ENCODE measurements at regions not wholly inside any gene's neighbourhood (a gene's known extent, or its start where the extent isn't known, plus 50 kb on each side); places are given as distances from the start of the nearest gene placed in this dataset.
"Not testable (repeated sequence)": the region's sequence is repeated elsewhere in the genome, so short reads cannot be mapped to it uniquely, and the experiment has no call there.

- ATAC-seq (replicated peaks; ENCODE audit: extremely low read depth, poor library complexity, severe bottlenecking) (no peak), DNase-seq (ENCODE audit: low spot score in 2 of 2) (no peak)
- Mint-ChIP-seq H3K4me1 (no peaks in the 10 kb centered on the region), H3K27me3 (no peaks in the 10 kb centered on the region), H3K9me3 (peaks cover 23% of the 10 kb centered on the region), H3K4me3 (no peak overlapping the region), H3K27ac (ENCODE audit: low read depth) (no peak overlapping the region), H3K36me3 (ENCODE audit: insufficient read depth) (peaks cover 2% of the 10 kb centered on the region)
Observed at GRCh38 chr2:13770279-13770678, 862.2 kb upstream of the LRATD1 start.

GRCh38 chr2:13779996-13780395, 852.5 kb upstream of the LRATD1 start:
- peaks cover 13% of the 10 kb centered on the region for H3K9me3 Mint-ChIP-seq
- no peaks in the 10 kb centered on the region for H3K27me3 Mint-ChIP-seq
- no peaks in the 10 kb centered on the region for H3K4me1 Mint-ChIP-seq

GRCh38 chr2:13791019-13791547, 841.4 kb upstream of the LRATD1 start:
- Mint-ChIP-seq H3K36me3 (ENCODE audit: insufficient read depth) (no peaks in the 10 kb centered on the region), H3K4me1 (no peaks in the 10 kb centered on the region), H3K27me3 (no peaks in the 10 kb centered on the region), H3K4me3 (no peak overlapping the region), H3K9me3 (peaks cover 17% of the 10 kb centered on the region), H3K27ac (ENCODE audit: low read depth) (no peak overlapping the region)
- no peak for ATAC-seq (replicated peaks; ENCODE audit: extremely low read depth, poor library complexity, severe bottlenecking)
- DNase-seq (ENCODE audit: low spot score in 2 of 2) = no peak

More at GRCh38 chr2:13779996-13780395, 852.5 kb upstream of the LRATD1 start:
- Mint-ChIP-seq H3K27ac (ENCODE audit: low read depth) (no peak overlapping the region), H3K4me3 (no peak overlapping the region), H3K36me3 (ENCODE audit: insufficient read depth) (no peaks in the 10 kb centered on the region)
- DNase-seq (ENCODE audit: low spot score in 2 of 2) (no peak), ATAC-seq (replicated peaks; ENCODE audit: extremely low read depth, poor library complexity, severe bottlenecking) (no peak)

GRCh38 chr2:13806539-13806938, 826.0 kb upstream of the LRATD1 start:
- H3K36me3 Mint-ChIP-seq (ENCODE audit: insufficient read depth) = no peaks in the 10 kb centered on the region
- no peaks in the 10 kb centered on the region for H3K4me1 Mint-ChIP-seq
- ATAC-seq (replicated peaks; ENCODE audit: extremely low read depth, poor library complexity, severe bottlenecking) = no peak
- peaks cover 11% of the 10 kb centered on the region for H3K9me3 Mint-ChIP-seq
- no peak for DNase-seq (ENCODE audit: low spot score in 2 of 2)
- H3K4me3 Mint-ChIP-seq = no peak overlapping the region
- H3K27me3 Mint-ChIP-seq = no peaks in the 10 kb centered on the region
- no peak overlapping the region for H3K27ac Mint-ChIP-seq (ENCODE audit: low read depth)

GRCh38 chr2:13813236-13813635, 819.3 kb upstream of the LRATD1 start:
- Mint-ChIP-seq H3K9me3 (peaks cover 6% of the 10 kb centered on the region), H3K36me3 (ENCODE audit: insufficient read depth) (no peaks in the 10 kb centered on the region), H3K4me3 (no peak overlapping the region), H3K27me3 (no peaks in the 10 kb centered on the region), H3K4me1 (no peaks in the 10 kb centered on the region), H3K27ac (ENCODE audit: low read depth) (no peak overlapping the region)
- DNase-seq (ENCODE audit: low spot score in 2 of 2) = no peak
- ATAC-seq (replicated peaks; ENCODE audit: extremely low read depth, poor library complexity, severe bottlenecking) = no peak

GRCh38 chr2:13818002-13818401, 814.5 kb upstream of the LRATD1 start:
- DNase-seq (ENCODE audit: low spot score in 2 of 2) (no peak), ATAC-seq (replicated peaks; ENCODE audit: extremely low read depth, poor library complexity, severe bottlenecking) (no peak)
- Mint-ChIP-seq H3K4me1 (no peaks in the 10 kb centered on the region), H3K4me3 (no peak overlapping the region), H3K27me3 (no peaks in the 10 kb centered on the region), H3K27ac (ENCODE audit: low read depth) (no peak overlapping the region), H3K36me3 (ENCODE audit: insufficient read depth) (no peaks in the 10 kb centered on the region), H3K9me3 (peaks cover 1% of the 10 kb centered on the region)

GRCh38 chr2:13819896-13820295, 812.6 kb upstream of the LRATD1 start:
- H3K9me3 Mint-ChIP-seq = no peaks in the 10 kb centered on the region
- H3K36me3 Mint-ChIP-seq (ENCODE audit: insufficient read depth) = no peaks in the 10 kb centered on the region
- no peak overlapping the region for H3K27ac Mint-ChIP-seq (ENCODE audit: low read depth)
- ATAC-seq (replicated peaks; ENCODE audit: extremely low read depth, poor library complexity, severe bottlenecking) = no peak
- H3K4me1 Mint-ChIP-seq = no peaks in the 10 kb centered on the region
- no peak for DNase-seq (ENCODE audit: low spot score in 2 of 2)
- no peaks in the 10 kb centered on the region for H3K27me3 Mint-ChIP-seq
- no peak overlapping the region for H3K4me3 Mint-ChIP-seq

- H3K9me3 Mint-ChIP-seq = no peaks in the 10 kb centered on the region
- no peaks in the 10 kb centered on the region for H3K4me1 Mint-ChIP-seq
- ATAC-seq (replicated peaks; ENCODE audit: extremely low read depth, poor library complexity, severe bottlenecking) = no peak
- no peaks in the 10 kb centered on the region for H3K27me3 Mint-ChIP-seq
- H3K36me3 Mint-ChIP-seq (ENCODE audit: insufficient read depth) = no peaks in the 10 kb centered on the region
- no peak overlapping the region for H3K4me3 Mint-ChIP-seq
- no peak for DNase-seq (ENCODE audit: low spot score in 2 of 2)
- H3K27ac Mint-ChIP-seq (ENCODE audit: low read depth) = no peak overlapping the region
Observed at GRCh38 chr2:13821255-13821880, 811.1 kb upstream of the LRATD1 start.

- Mint-ChIP-seq H3K36me3 (ENCODE audit: insufficient read depth) (no peaks in the 10 kb centered on the region), H3K4me3 (no peak overlapping the region), H3K27ac (ENCODE audit: low read depth) (no peak overlapping the region), H3K4me1 (no peaks in the 10 kb centered on the region), H3K27me3 (no peaks in the 10 kb centered on the region), H3K9me3 (no peaks in the 10 kb centered on the region)
- ATAC-seq (replicated peaks; ENCODE audit: extremely low read depth, poor library complexity, severe bottlenecking) (no peak), DNase-seq (ENCODE audit: low spot score in 2 of 2) (no peak)
Observed at GRCh38 chr2:13822365-13822764, 810.2 kb upstream of the LRATD1 start.

GRCh38 chr2:13826314-13826853, 806.1 kb upstream of the LRATD1 start:
- Mint-ChIP-seq H3K27ac (ENCODE audit: low read depth) (no peak overlapping the region), H3K4me1 (no peaks in the 10 kb centered on the region), H3K27me3 (no peaks in the 10 kb centered on the region), H3K36me3 (ENCODE audit: insufficient read depth) (no peaks in the 10 kb centered on the region), H3K9me3 (peaks cover 5% of the 10 kb centered on the region), H3K4me3 (no peak overlapping the region)
- ATAC-seq (replicated peaks; ENCODE audit: extremely low read depth, poor library complexity, severe bottlenecking) (no peak), DNase-seq (ENCODE audit: low spot score in 2 of 2) (no peak)

- Mint-ChIP-seq H3K27ac (ENCODE audit: low read depth) (no peak overlapping the region), H3K4me1 (no peaks in the 10 kb centered on the region), H3K36me3 (ENCODE audit: insufficient read depth) (no peaks in the 10 kb centered on the region), H3K4me3 (no peak overlapping the region), H3K27me3 (no peaks in the 10 kb centered on the region), H3K9me3 (no peaks in the 10 kb centered on the region)
- DNase-seq (ENCODE audit: low spot score in 2 of 2) = no peak
- no peak for ATAC-seq (replicated peaks; ENCODE audit: extremely low read depth, poor library complexity, severe bottlenecking)
Observed at GRCh38 chr2:13858626-13859025, 773.9 kb upstream of the LRATD1 start.

GRCh38 chr2:13868275-13868674, 764.2 kb upstream of the LRATD1 start:
- not testable (repeated sequence) for H3K27ac Mint-ChIP-seq (ENCODE audit: low read depth); H3K4me1 Mint-ChIP-seq; H3K27me3 Mint-ChIP-seq; H3K4me3 Mint-ChIP-seq; ATAC-seq (replicated peaks; ENCODE audit: extremely low read depth, poor library complexity, severe bottlenecking); H3K36me3 Mint-ChIP-seq (ENCODE audit: insufficient read depth); DNase-seq (ENCODE audit: low spot score in 2 of 2)
- peaks cover 14% of the 10 kb centered on the region for H3K9me3 Mint-ChIP-seq

GRCh38 chr2:13876491-13877037, 756.0 kb upstream of the LRATD1 start:
- no peak overlapping the region for H3K4me3 Mint-ChIP-seq
- ATAC-seq (replicated peaks; ENCODE audit: extremely low read depth, poor library complexity, severe bottlenecking) = no peak
- H3K4me1 Mint-ChIP-seq = no peaks in the 10 kb centered on the region

More at GRCh38 chr2:13876491-13877037, 756.0 kb upstream of the LRATD1 start:
- Mint-ChIP-seq H3K27me3 (no peaks in the 10 kb centered on the region), H3K27ac (ENCODE audit: low read depth) (no peak overlapping the region), H3K9me3 (peaks cover 10% of the 10 kb centered on the region), H3K36me3 (ENCODE audit: insufficient read depth) (no peaks in the 10 kb centered on the region)
- no peak for DNase-seq (ENCODE audit: low spot score in 2 of 2)

Measured in central memory CD8-positive, alpha-beta T cell (primary cell).